CD1c-positive myeloid dendritic cell (primary cell): ENCODE measurements at regions not wholly inside any gene's neighbourhood (a gene's known extent, or its start where the extent isn't known, plus 50 kb on each side); places are given as distances from the start of the nearest gene placed in this dataset.

Experiments used
- DNase-seq: peaks from one replicate; pipeline ENCODE4 v3.0.0-alpha.2; 2016; ENCODE audit errors: extremely low spot score

GRCh38 chr12:16685107-16685506 lies 79.1 kb upstream of the LMO3 start:
- no peak for DNase-seq

- DNase-seq: no peak
Measured at GRCh38 chr12:16681196-16681595, 75.2 kb upstream of the LMO3 start.

- DNase-seq: no peak
Measured at GRCh38 chr12:16675438-16675837, 69.5 kb upstream of the LMO3 start.

GRCh38 chr12:16674885-16675284 lies 68.9 kb upstream of the LMO3 start:
- no peak for DNase-seq

- no peak for DNase-seq
Measured at GRCh38 chr12:16670456-16671050, 64.6 kb upstream of the LMO3 start.

GRCh38 chr12:16669756-16670155 lies 63.8 kb upstream of the LMO3 start:
- DNase-seq: no peak

- no peak for DNase-seq
Measured at GRCh38 chr12:16668198-16668597, 62.2 kb upstream of the LMO3 start.

- no peak for DNase-seq
Measured at GRCh38 chr12:16658699-16659098, 52.7 kb upstream of the LMO3 start.
